BLaER1 (cell line): ENCODE measurements at regions not wholly inside any gene's neighbourhood (a gene's known extent, or its start where the extent isn't known, plus 50 kb on each side); places are given as distances from the start of the nearest gene placed in this dataset.
A peak's percentile ranks its signal among the peaks of the same experiment; 100 is the strongest.
"Not testable (repeated sequence)": the region's sequence is repeated elsewhere in the genome, so short reads cannot be mapped to it uniquely, and the experiment has no call there.

ENCODE experiments used
- H3K27ac ChIP-seq: shearing (Covaris generic); formaldehyde crosslinking; 2 replicates; pipeline ENCODE4 v1.8.1; 2022
- H3K27me3 ChIP-seq: shearing (Covaris generic); formaldehyde crosslinking; 2 replicates; pipeline ENCODE4 v1.8.1; 2022
- H3K36me3 ChIP-seq: shearing (Covaris generic); formaldehyde crosslinking; 2 replicates; pipeline ENCODE4 v1.8.1; 2022
- H3K4me1 ChIP-seq: shearing (Covaris generic); formaldehyde crosslinking; 2 replicates; pipeline ENCODE4 v1.8.1; 2022
- H3K4me2 ChIP-seq: shearing (Covaris generic); formaldehyde crosslinking; 2 replicates; pipeline ENCODE4 v1.8.1; 2022
- H3K4me3 ChIP-seq: shearing (Covaris generic); formaldehyde crosslinking; 2 replicates; pipeline ENCODE4 v1.8.1; 2022
- H3K9ac ChIP-seq: shearing (Covaris generic); formaldehyde crosslinking; 2 replicates; pipeline ENCODE4 v1.8.1; 2022
- H3K9me3 ChIP-seq: shearing (Covaris generic); formaldehyde crosslinking; 2 replicates; pipeline ENCODE4 v1.8.1; 2022
- H4K20me1 ChIP-seq: shearing (Covaris generic); formaldehyde crosslinking; 2 replicates; pipeline ENCODE4 v1.8.1; 2022

DNA sequence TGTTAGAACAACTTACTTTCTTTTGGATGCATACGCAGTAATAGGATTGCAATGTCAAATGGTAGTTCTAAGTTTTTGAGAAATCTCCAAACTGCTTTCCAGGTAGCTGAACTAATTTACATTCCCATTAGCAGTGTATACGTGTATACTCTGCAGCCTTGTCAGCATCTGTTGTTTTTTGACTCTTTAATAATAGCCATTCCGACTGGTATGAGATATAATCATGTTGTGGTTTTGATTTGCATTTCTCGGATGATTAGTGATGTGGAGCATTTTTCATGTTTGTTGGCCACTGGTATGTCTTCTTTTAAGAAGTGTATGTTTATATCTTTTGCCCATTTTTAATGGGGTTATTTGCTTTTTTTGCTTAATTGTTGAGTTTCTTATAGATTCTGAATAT, 76.9 kb upstream of the HNRNPA1L2 start:
- H3K4me2 ChIP-seq = peak overlapping the region; percentile 34; the same call in 1 of the 2 replicates
- not testable (repeated sequence) for H4K20me1 ChIP-seq

DNA sequence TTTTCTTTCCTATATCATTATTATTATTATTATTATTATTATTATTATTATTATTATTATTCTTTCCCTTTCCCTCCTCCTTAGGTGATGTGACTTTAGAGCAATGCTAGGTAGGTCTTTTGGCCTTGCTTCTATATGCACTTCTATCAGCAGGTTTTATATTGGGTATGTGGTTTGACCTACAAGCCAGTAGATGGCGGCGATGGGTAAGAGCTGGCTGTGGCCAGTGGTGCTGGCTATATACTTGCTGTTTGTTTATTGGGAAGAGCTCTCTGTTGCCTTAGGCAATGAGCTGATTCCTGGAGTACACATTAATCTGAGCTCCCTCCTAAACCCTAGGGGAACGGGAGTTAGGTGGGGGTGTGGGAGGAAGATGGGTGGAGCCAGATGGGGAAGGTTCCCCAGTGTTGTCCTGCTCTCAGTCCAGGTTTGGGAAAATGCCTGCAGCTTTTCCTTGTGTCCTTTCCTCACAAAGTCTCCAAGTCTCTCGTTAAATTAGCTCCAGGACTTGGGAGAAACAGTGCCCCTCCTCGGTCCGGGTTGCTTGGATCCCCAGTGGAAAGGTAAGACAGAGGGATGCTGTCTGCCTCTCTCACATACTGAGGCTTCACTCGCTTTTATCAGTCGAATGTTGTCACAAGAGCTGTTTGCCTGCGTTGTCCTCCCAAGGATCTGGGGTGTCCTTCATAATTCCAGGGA, 72.2 kb upstream of the HNRNPA1L2 start:
- not testable (repeated sequence) for H3K9me3 ChIP-seq, H3K4me2 ChIP-seq, H3K4me3 ChIP-seq, H3K36me3 ChIP-seq, H3K9ac ChIP-seq, H3K27ac ChIP-seq, H3K27me3 ChIP-seq, H3K4me1 ChIP-seq, H4K20me1 ChIP-seq

More for the DNA sequence above, 76.9 kb upstream of the HNRNPA1L2 start:
- H3K9me3 ChIP-seq, H3K9ac ChIP-seq, H3K27me3 ChIP-seq, H3K36me3 ChIP-seq, H3K27ac ChIP-seq, H3K4me3 ChIP-seq: not testable (repeated sequence)
- H3K4me1 ChIP-seq = peaks cover 12% of the 10 kb centered on the region; the same call in 1 of the 2 replicates

DNA sequence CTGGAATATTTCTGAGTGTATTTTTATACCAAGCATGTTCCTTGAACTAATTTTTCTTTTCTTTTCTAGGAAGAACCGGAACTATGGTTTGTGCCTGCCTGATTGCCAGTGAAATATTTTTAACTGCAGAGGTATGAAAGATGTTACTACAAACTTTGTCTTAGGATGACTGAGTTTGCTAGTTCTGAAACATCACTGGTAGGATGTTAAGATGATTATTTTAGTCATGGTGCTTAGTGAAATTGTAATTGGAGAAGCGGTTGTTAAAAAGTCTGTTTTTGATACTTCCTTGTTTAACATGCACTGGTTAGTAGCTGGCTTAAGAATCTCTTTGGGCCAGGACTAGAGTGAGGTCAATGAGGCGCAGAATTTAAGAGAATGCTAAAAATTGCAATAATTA, 71.1 kb upstream of the HNRNPA1L2 start:
- H3K4me1 ChIP-seq, H3K9me3 ChIP-seq, H3K4me3 ChIP-seq, H3K27ac ChIP-seq, H3K27me3 ChIP-seq, H4K20me1 ChIP-seq, H3K9ac ChIP-seq, H3K4me2 ChIP-seq, H3K36me3 ChIP-seq: not testable (repeated sequence)

DNA sequence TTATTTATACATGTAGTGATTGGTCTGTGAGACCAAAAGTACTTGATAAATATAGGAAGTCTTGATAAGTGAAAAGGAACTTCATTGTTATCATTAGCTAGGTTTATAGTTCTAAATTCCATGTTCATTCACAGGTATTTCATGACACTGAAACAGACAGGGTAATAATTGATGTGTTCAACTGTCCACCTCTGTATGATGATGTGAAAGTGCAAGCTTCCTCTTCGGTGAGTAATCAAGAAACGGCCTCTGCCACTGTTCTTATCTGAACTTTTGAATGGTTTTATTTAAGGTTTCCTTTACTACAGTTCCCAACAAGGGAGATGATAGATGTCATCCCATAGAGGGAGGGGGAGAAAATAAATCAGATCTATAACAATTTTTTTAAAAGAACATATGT, 59.3 kb upstream of the HNRNPA1L2 start:
- H3K9me3 ChIP-seq, H3K4me3 ChIP-seq, H3K4me1 ChIP-seq, H3K4me2 ChIP-seq, H4K20me1 ChIP-seq, H3K27ac ChIP-seq, H3K36me3 ChIP-seq, H3K9ac ChIP-seq, H3K27me3 ChIP-seq: not testable (repeated sequence)
